ENCODE measurements at regions not wholly inside any gene's neighbourhood (a gene's known extent, or its start where the extent isn't known, plus 50 kb on each side); places are given as distances from the start of the nearest gene placed in this dataset.

GRCh38 chr10:10530313-10530712, 487.4 kb upstream of the CELF2 start:
- no peak for DNase-seq

- no peak for DNase-seq
Measured at GRCh38 chr10:10532236-10532635, 485.4 kb upstream of the CELF2 start.

DNA sequence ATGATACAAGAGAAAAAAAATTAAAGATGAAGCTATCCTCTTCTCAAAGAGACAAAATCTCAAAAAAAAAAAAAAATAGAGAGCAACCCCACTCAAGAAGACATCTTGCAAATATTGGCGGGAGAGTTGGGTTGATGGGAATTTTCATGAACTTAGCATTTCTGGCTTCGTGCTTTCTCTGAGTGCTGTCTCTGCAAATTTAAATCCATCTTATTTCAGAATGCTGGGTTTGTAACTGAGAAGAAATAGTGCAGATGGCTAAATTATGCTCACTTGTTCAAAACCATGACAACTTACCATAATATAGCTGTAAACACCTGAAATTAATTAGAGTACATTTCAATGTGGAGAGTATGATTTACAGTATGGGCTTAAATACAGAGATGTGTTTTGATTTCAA, 484.8 kb upstream of the CELF2 start:
- DNase-seq = no peak

DNA sequence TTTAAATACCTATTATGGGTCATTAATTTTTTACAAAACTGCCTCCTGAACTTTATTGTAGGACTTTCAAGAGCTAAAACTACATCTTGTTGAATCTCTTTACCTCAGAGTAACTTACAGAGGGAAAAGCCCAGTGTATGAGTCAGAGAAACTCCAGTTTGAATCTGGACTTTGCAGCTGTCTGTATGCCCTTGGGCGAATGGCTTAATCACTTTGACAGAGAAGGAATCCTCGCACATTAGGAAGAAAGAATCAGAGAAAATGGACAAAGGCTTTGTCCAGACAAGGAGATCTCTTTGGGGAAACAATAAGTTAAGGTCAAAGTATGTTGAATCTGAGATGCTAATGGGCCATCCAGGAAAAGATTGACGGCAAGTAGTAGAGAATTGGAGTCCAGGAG, 484.2 kb upstream of the CELF2 start:
- no peak for DNase-seq

DNA sequence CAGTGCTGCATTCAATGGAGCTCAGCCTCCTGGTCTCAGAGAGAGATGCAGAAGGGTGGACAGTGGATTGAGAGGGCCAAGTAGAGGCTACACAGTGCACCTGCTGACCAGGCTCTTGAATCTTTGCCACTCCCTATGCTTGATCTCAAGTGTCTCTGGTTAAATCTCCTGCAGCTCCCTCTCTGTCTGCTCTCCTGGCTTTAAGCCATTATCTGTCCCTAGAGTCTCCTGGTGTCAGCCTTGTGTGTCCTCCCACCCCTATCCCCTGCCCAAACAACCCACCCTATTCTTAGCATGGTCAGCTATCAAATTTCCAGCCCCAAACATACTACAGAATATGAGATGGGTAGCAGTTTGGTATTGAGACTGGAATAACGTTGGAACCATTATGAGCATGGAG, 479.3 kb upstream of the CELF2 start:
- DNase-seq = no peak

DNA sequence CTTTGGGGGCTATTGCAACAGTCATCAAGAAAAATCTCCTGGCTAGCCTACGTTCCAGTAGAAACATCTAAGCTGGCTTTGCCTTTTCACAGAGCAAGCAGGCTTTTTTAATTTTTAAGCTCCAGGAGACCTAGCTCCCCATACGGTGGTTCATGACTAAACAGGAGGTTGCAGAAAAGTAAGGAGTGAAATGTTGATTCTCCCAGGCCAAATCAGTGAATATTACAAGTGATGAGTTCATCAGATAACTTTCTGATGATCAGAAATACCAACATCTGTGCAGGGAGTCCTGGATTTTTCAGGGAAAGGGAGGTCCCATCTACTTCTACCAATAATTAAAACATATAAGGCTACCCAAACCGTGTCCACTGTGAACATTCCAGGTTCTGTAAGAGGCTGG, 477.3 kb upstream of the CELF2 start:
- DNase-seq = no peak

DNA sequence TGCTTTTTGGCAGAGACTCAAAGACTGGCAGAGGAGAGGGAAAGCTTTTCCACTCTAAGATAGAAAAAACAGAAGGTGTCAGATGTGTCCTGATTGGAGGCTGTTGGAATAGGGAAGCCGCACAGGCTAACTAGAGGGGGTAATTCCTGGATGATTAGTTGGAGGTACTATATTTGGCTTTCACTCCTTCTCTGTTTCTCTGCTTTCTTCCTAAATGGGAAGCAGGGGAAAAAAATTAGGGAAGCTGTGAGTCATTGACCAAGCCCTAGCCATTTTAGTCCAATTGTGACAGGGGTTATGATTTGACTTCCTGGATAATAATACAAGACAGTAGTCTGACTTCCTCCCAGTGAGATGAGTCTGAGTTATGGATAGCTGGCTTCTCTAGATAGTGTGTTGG, 475.2 kb upstream of the CELF2 start:
- DNase-seq = no peak

DNA sequence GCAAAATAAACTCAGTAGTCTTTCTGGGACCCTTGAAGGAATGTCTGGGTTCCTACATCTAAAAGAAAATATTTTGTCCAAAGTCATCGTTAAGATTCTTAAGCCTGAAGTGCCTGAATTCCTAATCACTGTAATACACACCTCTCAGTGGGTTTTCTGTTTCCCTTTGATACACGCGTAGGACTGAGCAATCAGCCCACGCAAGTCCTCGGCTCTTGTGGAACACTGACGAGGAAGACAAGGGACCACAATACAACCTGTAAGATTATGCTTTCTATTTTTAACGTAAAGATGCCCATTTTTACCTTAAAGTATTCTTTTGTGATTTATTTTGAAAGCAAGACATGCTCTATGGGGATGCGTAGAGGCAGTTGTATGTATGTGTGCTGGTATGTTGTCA, 472.8 kb upstream of the CELF2 start:
- no peak for DNase-seq

DNA sequence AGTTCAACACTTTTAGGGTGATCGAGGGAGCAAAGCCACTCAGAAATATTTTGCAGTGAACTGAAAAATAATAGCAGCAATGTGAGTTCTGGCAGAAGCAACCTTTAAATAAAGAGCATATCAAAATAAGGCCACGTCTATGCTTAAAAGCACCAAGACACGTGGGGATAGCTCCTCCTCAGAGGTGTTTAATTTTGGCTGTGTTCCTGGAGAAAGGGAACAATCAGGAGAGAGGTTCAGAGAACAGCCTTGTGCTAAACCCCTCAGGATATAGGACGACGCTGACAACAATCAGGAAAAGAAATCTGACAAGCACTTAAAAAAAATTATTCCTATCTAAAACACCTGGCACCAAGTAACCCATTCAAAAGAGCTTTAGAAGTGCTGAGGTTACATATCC, 471.9 kb upstream of the CELF2 start:
- DNase-seq = no peak

GRCh38 chr10:10551596-10552301, 465.9 kb upstream of the CELF2 start:
- DNase-seq = no peak

GRCh38 chr10:10552948-10553347, 464.7 kb upstream of the CELF2 start:
- no peak for DNase-seq

DNA sequence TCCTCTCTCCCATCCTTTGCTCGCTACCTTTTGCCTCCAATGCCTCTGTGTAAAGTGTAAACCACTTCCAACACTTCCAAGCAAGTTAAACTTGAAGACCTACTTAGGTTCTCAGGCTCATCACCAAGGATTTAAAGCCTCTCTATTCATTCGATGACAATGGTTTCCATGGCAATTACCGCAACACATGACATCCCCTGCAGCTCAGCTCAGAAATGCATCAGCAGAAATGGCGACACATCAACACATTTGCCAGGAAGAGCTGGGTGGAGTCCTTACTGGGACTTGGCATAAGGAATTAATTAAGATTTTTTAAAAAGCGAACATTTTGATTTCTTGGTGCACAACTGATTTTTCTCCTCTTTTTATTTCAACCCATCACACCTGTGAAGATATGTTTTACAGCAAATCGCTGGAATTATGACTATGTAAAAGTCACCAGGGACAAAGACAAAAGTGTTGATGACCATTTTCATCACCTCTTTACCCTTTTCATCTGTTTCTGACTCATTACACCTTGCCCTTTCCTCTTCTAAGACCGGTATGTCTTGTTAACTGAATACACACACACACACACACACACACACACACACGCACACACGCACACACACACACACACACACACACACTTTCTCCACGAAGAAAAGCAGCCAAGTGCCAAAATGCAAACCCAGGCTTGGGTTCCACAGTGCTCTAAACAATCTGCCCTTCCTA, 453.4 kb upstream of the CELF2 start:
- DNase-seq = no peak

GRCh38 chr10:10576937-10577336, 440.7 kb upstream of the CELF2 start:
- no peak for DNase-seq

DNA sequence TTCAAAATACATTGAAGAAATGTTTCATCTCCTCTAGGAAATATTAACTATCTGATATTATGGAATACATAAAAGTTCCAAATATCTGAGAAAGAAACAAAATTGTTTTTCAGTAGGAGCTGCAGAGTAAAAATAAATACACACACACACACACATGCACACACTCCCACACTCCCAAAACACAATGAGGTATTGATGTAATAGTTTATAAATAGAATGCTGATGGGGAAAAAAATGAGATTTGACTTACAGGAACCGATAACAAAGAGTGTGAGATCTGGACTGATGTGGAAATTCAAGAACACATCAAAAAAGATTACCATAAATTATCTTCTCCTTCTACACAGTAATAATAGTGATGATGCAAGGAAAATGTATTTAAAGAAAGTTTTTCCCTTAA, 438.0 kb upstream of the CELF2 start:
- DNase-seq = no peak

DNA sequence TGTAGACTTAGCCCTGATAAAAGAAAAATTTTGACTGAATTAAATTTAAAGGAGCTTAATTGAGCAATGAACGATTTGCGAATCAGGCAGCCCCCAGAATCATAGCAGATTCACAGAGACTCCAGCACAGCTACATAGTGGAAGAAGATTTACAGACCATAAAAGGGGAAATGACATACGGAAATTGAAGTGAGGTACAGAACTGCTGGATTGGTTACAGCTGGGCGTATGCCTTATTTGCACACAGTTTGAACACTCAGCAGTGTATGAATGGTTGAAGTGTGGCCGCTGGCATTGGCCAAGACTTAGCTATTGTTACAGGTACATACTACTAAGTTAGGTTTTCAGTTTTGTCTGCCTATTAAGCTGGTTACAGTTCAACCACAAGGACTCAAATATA, 433.5 kb upstream of the CELF2 start:
- DNase-seq = no peak

GRCh38 chr10:10587744-10588393, 429.8 kb upstream of the CELF2 start:
- DNase-seq = no peak

DNA sequence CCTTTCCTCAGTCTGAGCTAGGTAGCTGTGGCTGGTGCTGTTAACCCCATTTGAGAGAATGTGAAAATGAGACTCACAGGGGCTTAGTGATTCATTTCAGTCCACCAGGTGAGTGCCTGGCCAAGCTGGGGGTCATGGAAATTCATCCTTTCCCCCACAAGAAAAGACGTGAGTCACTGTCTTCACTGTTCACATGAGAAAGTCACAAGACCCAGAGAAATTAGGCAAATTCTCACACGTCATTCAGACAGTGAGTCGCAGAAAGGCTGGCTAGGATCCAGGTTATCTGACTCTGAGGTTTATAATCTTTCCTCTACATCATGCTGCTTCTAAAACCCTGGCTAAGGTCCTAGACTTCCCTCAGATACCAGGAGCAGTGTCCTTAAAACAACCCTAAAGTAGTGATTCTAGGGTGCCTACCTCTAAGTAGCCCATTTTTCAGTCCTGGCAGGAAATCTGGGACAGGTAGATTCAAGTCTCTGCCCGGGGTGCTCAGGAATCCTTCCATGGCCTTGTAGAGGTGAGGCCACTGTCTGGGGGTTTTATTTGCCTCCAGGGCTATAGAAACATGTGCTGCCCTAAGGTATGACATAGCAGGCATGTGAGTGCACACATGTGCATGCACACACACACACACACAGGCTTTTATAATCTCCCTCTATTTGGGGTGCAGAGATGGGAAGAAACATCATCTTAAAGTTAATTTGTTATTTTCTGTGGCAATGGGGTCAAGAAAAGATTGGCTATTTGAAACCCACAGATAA, 427.9 kb upstream of the CELF2 start:
- DNase-seq = no peak

GRCh38 chr10:10591715-10592341, 425.8 kb upstream of the CELF2 start:
- no peak for DNase-seq

DNA sequence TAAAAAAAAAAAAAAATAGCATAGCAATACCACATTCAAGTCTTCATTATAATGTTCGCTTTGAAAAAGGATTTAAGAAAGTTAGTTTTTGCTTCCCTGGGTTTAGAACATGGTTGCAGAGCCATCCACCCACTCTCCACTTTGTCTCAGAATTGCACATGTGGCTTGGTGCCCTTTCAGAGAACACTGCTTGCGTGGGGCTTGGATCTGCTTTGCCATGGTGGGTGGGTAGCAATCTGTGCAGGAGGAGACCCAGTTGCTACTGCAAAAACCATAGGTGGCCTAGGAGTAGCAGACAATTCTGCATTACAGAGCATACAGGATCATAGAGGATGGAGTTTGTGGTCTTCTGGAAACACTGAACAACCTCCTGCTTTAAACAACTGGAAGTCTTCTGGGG, 421.4 kb upstream of the CELF2 start:
- no peak for DNase-seq

- no peak for DNase-seq
Measured at GRCh38 chr10:10598297-10598696, 419.4 kb upstream of the CELF2 start.

- no peak for DNase-seq
Measured at GRCh38 chr10:10600004-10600403, 417.7 kb upstream of the CELF2 start.

- DNase-seq = no peak
Measured at GRCh38 chr10:10605551-10606081, 412.1 kb upstream of the CELF2 start.
